ENCODE measurements at regions not wholly inside any gene's neighbourhood (a gene's known extent, or its start where the extent isn't known, plus 50 kb on each side); places are given as distances from the start of the nearest gene placed in this dataset.
"Not testable (repeated sequence)": the region's sequence is repeated elsewhere in the genome, so short reads cannot be mapped to it uniquely, and the experiment has no call there.

- not testable (repeated sequence) for TF ChIP-seq CTCF, POLR2A (IDR thresholded peaks at IDR 0.05)
Measured at GRCh38 chr16:29159603-29160002, 174.8 kb downstream of the LAT start.

All from breast epithelium (tissue), 3 donors.